ENCODE measurements at regions not wholly inside any gene's neighbourhood (a gene's known extent, or its start where the extent isn't known, plus 50 kb on each side); places are given as distances from the start of the nearest gene placed in this dataset.

DNA sequence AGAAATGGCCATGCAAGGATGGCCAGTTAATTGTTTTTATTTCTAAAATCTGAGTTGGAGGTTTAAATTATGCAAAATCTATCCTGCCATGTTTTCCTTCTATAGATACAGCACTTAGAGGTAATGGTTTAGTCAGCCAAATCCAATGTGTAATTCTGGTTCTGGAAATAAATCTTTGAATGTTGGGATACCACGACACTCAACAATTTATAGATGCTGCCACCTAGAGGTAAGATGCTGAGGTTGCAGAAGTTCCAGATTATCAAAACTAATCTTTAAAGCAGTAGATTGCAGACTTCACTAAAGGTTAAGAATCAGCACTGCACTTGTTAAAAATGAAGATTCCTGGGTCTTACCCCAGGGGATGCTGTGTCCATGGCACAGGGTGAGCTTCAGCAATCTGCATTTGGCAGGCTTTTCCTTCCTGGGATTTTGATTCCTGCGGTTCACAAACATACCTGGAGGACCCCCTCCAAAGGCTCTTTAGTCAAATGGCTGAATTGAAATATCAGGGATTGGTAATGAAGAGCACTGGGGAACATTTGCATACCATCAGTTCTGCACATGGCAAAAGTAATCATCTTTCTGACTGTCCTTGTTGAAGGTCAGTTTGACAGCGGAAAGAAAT is 53.4 kb upstream of the ANO4 start:
- peak; percentile 10 for DNase-seq (ENCODE audit: low read depth)

DNA sequence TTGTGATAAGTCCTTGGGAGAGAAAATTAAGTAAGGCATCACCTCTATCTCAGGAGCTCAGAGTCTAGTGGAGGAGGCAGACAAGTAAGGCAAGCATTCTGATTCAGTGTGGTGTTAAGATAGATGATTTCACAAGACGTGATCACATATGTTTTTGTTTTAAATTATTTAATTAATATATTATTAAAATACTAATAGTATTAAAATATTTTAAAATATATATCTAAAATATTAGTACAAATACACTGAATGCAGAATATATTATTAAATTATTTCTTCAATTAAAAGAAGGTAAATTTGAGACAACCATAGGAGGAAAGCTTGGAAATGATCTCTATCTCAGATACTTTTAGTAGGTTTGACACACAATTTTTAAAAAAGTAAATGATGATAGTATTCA is 51.5 kb upstream of the ANO4 start:
- no peak for DNase-seq (ENCODE audit: low read depth)

Measured in stromal cell of bone marrow (primary cell).